Mammary epithelial cell (primary cell): ENCODE measurements at regions not wholly inside any gene's neighbourhood (a gene's known extent, or its start where the extent isn't known, plus 50 kb on each side); places are given as distances from the start of the nearest gene placed in this dataset.

ENCODE experiments used
- CTCF ChIP-seq, 2 donors: IDR thresholded peaks in 1 of 2; conservative IDR thresholded peaks in 1 of 2; 2 replicates each; pipeline ENCODE4 v1.5.1; 2011 to 2012; ENCODE audit warnings: inconsistent platforms in 2 of 2, low read length in 2 of 2, mild to moderate bottlenecking in 2 of 2, control low read depth in 1 of 2, low read depth in 1 of 2; ENCODE audit not compliant: insufficient read depth in 1 of 2; ENCODE audit errors: extremely low read depth in 1 of 2
- EZH2 ChIP-seq: IDR thresholded peaks from 2 replicates; pipeline ENCODE4 v1.6.1; 2012; ENCODE audit warnings: low read length, inconsistent platforms, borderline replicate concordance

GRCh38 chr2:33804155-33804554, 205.1 kb upstream of the FAM98A start:
- TF ChIP-seq CTCF (conservative IDR thresholded peaks at IDR 0.05 in 1 of 2, IDR thresholded peaks at IDR 0.05 in 1 of 2; ENCODE audit: extremely low read depth in 1 of 2, insufficient read depth in 1 of 2, low read depth in 1 of 2, low read length in 2 of 2) (no peak), EZH2 (no peak)
